HL-60 (cell line): ENCODE measurements at regions not wholly inside any gene's neighbourhood (a gene's known extent, or its start where the extent isn't known, plus 50 kb on each side); places are given as distances from the start of the nearest gene placed in this dataset.

Experiments
- DNase-seq, 2 experiments: peaks; one replicate each; pipeline ENCODE4 v3.0.0-alpha.2; 2010 to 2020; ENCODE audit warnings: low read depth in 1 of 2, low spot score in 1 of 2
- H3K27ac ChIP-seq: fragments of 250-450 bp; sonication (Bioruptor Pico); replicated peaks from 2 replicates; pipeline ENCODE4 v1.5.1; 2020; ENCODE audit warnings: mild to moderate bottlenecking, moderate library complexity
- H3K27me3 ChIP-seq: fragments of 250-450 bp; sonication (Bioruptor Pico); 2 replicates; pipeline ENCODE4 v1.5.1; 2021; ENCODE audit warnings: mild to moderate bottlenecking, moderate library complexity; ENCODE audit not compliant: insufficient read depth, poor library complexity, severe bottlenecking
- H3K4me3 ChIP-seq: replicated peaks from 2 replicates; pipeline ENCODE4 v1.5.1; 2011; ENCODE audit warnings: mild to moderate bottlenecking, control low read depth, low read length; ENCODE audit not compliant: insufficient read depth
- CTCF ChIP-seq: IDR thresholded peaks from one replicate; pipeline ENCODE4 v1.5.1; 2011; ENCODE audit warnings: low read length, control low read depth, inconsistent platforms; ENCODE audit not compliant: insufficient read depth
- GABPA ChIP-seq: IDR thresholded peaks from 2 replicates; pipeline ENCODE4 v1.6.1; 2012; ENCODE audit warnings: low read depth
- POLR2AphosphoS5 ChIP-seq: IDR thresholded peaks from 2 replicates; pipeline ENCODE4 v1.6.1; 2012; ENCODE audit warnings: low read depth
- SPI1 ChIP-seq: IDR thresholded peaks from 2 replicates; pipeline ENCODE4 v1.6.1; 2012; ENCODE audit warnings: low read depth, mild to moderate bottlenecking, borderline replicate concordance
- TF ChIP-seq, protein P1 (sequence below): IDR thresholded peaks from 2 replicates; pipeline ENCODE4 v1.6.1; 2012; ENCODE audit warnings: low read depth; ENCODE audit not compliant: insufficient replicate concordance

- H3K4me3 ChIP-seq = no peak overlapping the region
- no peak overlapping the region for H3K27ac ChIP-seq
- DNase-seq = no peak
- H3K27me3 ChIP-seq = no peaks in the 10 kb centered on the region
- TF ChIP-seq POLR2AphosphoS5 = no peak
These were observed 122.4 kb upstream of the FGF10 start for GRCh38 chr5:44511596-44511995.

GRCh38 chr5:44506561-44506960 lies 117.3 kb upstream of the FGF10 start:
- no peak overlapping the region for H3K27ac ChIP-seq
- no peak overlapping the region for H3K4me3 ChIP-seq
- peaks cover 2% of the 10 kb centered on the region for H3K27me3 ChIP-seq
- no peak for DNase-seq
- TF ChIP-seq CTCF = no peak
- no peak for TF ChIP-seq GABPA
- no peak for TF ChIP-seq SPI1
- no peak for TF ChIP-seq POLR2AphosphoS5
- TF ChIP-seq, protein P1, sequence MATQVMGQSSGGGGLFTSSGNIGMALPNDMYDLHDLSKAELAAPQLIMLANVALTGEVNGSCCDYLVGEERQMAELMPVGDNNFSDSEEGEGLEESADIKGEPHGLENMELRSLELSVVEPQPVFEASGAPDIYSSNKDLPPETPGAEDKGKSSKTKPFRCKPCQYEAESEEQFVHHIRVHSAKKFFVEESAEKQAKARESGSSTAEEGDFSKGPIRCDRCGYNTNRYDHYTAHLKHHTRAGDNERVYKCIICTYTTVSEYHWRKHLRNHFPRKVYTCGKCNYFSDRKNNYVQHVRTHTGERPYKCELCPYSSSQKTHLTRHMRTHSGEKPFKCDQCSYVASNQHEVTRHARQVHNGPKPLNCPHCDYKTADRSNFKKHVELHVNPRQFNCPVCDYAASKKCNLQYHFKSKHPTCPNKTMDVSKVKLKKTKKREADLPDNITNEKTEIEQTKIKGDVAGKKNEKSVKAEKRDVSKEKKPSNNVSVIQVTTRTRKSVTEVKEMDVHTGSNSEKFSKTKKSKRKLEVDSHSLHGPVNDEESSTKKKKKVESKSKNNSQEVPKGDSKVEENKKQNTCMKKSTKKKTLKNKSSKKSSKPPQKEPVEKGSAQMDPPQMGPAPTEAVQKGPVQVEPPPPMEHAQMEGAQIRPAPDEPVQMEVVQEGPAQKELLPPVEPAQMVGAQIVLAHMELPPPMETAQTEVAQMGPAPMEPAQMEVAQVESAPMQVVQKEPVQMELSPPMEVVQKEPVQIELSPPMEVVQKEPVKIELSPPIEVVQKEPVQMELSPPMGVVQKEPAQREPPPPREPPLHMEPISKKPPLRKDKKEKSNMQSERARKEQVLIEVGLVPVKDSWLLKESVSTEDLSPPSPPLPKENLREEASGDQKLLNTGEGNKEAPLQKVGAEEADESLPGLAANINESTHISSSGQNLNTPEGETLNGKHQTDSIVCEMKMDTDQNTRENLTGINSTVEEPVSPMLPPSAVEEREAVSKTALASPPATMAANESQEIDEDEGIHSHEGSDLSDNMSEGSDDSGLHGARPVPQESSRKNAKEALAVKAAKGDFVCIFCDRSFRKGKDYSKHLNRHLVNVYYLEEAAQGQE = no peak

- TF ChIP-seq POLR2AphosphoS5 (no peak), SPI1 (no peak), GABPA (no peak), CTCF (no peak)
- TF ChIP-seq, protein P1 = no peak
- no peak for DNase-seq
- H3K27ac ChIP-seq = no peak overlapping the region
- H3K27me3 ChIP-seq = peaks cover 2% of the 10 kb centered on the region
- no peak overlapping the region for H3K4me3 ChIP-seq
These were observed 110.2 kb upstream of the FGF10 start for GRCh38 chr5:44499381-44499780.

DNA sequence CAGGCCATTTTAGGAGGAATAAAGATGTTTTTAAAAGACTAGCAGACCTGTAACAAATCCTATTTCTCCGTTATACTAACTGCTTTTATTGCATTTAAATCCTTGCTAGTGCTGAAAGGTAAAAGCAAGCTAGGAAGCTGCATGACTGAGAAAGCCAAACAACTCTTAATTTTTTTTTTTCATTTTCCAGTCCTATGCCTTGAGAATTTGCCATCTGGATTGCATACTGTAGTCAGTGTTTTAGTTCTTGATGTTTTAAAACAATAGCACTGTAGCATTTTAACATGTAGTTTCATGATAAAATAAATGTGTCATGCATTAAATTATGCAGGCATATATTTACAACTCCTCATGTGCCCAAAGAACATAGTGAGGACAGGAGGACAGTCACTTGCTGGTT lies 108.4 kb upstream of the FGF10 start:
- no peak overlapping the region for H3K4me3 ChIP-seq
- DNase-seq = no peak

More for the DNA sequence above, 108.4 kb upstream of the FGF10 start:
- H3K27ac ChIP-seq = no peak overlapping the region
- TF ChIP-seq POLR2AphosphoS5 (no peak), CTCF (no peak), SPI1 (no peak), GABPA (no peak)
- peaks cover 1% of the 10 kb centered on the region for H3K27me3 ChIP-seq
